B cell (primary cell): ENCODE measurements at regions not wholly inside any gene's neighbourhood (a gene's known extent, or its start where the extent isn't known, plus 50 kb on each side); places are given as distances from the start of the nearest gene placed in this dataset.

Source experiments
- ATAC-seq: fragments of 200-7000 bp; cut with Tn5 transposase; one replicate; pipeline ENCODE4 v1.10.0; 2021; ENCODE audit warnings: low read depth, mild to moderate bottlenecking, moderate number of reproducible peaks, moderate library complexity
- CTCF ChIA-PET: fragments of 350-600 bp; sonication (Branson Sonifier 250); formaldehyde crosslinking; loops from one replicate; lab custom pipeline; 2021; ENCODE audit warnings: antibody characterized with exemption, inconsistent platforms; lab: Charles Lee
- POLR2A ChIA-PET: fragments of 350-600 bp; sonication (Branson Sonifier 250); formaldehyde crosslinking; loops from one replicate; lab custom pipeline; 2021; ENCODE audit warnings: antibody characterized with exemption; lab: Charles Lee
- DNase-seq: peaks from one replicate; pipeline ENCODE4 v3.0.0; 2013
- H2AFZ ChIP-seq: 2 replicates; pipeline ENCODE4 v1.6.1; 2012; ENCODE audit warnings: mild to moderate bottlenecking, low read depth, low read length; ENCODE audit not compliant: insufficient read depth, poor library complexity, severe bottlenecking
- H3K27ac ChIP-seq, 2 donors: 1 replicate in 1 of 2; 2 replicates in 1 of 2; pipeline ENCODE4 v1.5.1; 2012 to 2013; ENCODE audit warnings: low read length in 2 of 2, mild to moderate bottlenecking in 2 of 2, moderate library complexity in 1 of 2
- H3K27me3 ChIP-seq, 4 experiments: fragments of 200-600 bp in 1 of 4; sonication (generic) in 1 of 4; replicated peaks in 1 of 4; 1 replicate in 2 of 4; 2 replicates in 2 of 4; pipeline versions ENCODE4 v1.6.1 to v1.7.0; 2013 to 2016; ENCODE audit warnings: low read length in 3 of 4, mild to moderate bottlenecking in 2 of 4, mixed read lengths in 1 of 4, moderate library complexity in 1 of 4; ENCODE audit not compliant: insufficient read depth in 4 of 4, control insufficient read depth in 3 of 4; ENCODE audit errors: control extremely low read depth in 1 of 4
- H3K36me3 ChIP-seq, 2 experiments: replicated peaks in 1 of 2; 1 replicate in 1 of 2; 2 replicates in 1 of 2; pipeline versions ENCODE4 v1.6.1 to v1.7.1; 2013; ENCODE audit warnings: low read length in 1 of 2; ENCODE audit not compliant: insufficient read depth in 2 of 2, control insufficient read depth in 1 of 2; ENCODE audit errors: control extremely low read depth in 1 of 2, extremely low read depth in 1 of 2
- H3K4me1 ChIP-seq, 2 donors: fragments of 200-600 bp in 1 of 2; sonication (generic) in 1 of 2; 1 replicate in 1 of 2; 2 replicates in 1 of 2; pipeline versions ENCODE4 v1.5.1 to v1.6.1; 2013 to 2017; ENCODE audit warnings: low read length in 2 of 2; ENCODE audit not compliant: control insufficient read depth in 2 of 2, insufficient read depth in 2 of 2
- H3K4me2 ChIP-seq: replicated peaks from 2 replicates; pipeline ENCODE3; 2012; ENCODE audit warnings: mild to moderate bottlenecking, low read depth, low read length; ENCODE audit not compliant: poor library complexity, severe bottlenecking
- H3K4me3 ChIP-seq, 5 experiments: fragments of 200-600 bp in 1 of 5; sonication (generic) in 1 of 5; 1 replicate in 3 of 5; 2 replicates in 2 of 5; pipeline versions ENCODE4 v1.5.1 to v1.7.0; 2011 to 2016; ENCODE audit warnings: low read length in 4 of 5, mild to moderate bottlenecking in 4 of 5, low read depth in 2 of 5, control low read depth in 1 of 5, moderate library complexity in 1 of 5; ENCODE audit not compliant: insufficient read depth in 1 of 5; ENCODE audit errors: control extremely low read depth in 1 of 5, extremely low read depth in 1 of 5
- H3K79me2 ChIP-seq: fragments of 200-600 bp; sonication (generic); one replicate; pipeline ENCODE4 v1.6.0; 2016; ENCODE audit warnings: low read length; ENCODE audit not compliant: control insufficient read depth, insufficient read depth
- H3K9ac ChIP-seq: fragments of 200-600 bp; sonication (generic); 2 replicates; pipeline ENCODE4 v1.6.1; 2017; ENCODE audit warnings: mild to moderate bottlenecking, low read length, moderate library complexity
- H3K9me3 ChIP-seq, 3 donors: one replicate each; pipeline versions ENCODE4 v1.6.1 to v1.7.1; 2013; ENCODE audit warnings: low read length in 2 of 3; ENCODE audit not compliant: control insufficient read depth in 2 of 3, insufficient read depth in 1 of 3; ENCODE audit errors: control extremely low read depth in 1 of 3
- H4K20me1 ChIP-seq: 2 replicates; pipeline ENCODE4 v1.6.0; 2012; ENCODE audit warnings: mild to moderate bottlenecking, low read length; ENCODE audit not compliant: insufficient read depth, control insufficient read depth, poor library complexity, severe bottlenecking
- H3K27ac Mint-ChIP-seq: one replicate; pipeline ENCODE4 v1.8.0; 2021; ENCODE audit warnings: mixed read lengths
- H3K27me3 Mint-ChIP-seq: one replicate; pipeline ENCODE4 v1.8.0; 2021; ENCODE audit warnings: mixed read lengths
- H3K4me1 Mint-ChIP-seq: one replicate; pipeline ENCODE4 v1.8.0; 2021; ENCODE audit warnings: mixed read lengths
- H3K4me3 Mint-ChIP-seq: one replicate; pipeline ENCODE4 v1.8.0; 2021; ENCODE audit warnings: mixed read lengths
- H3K9me3 Mint-ChIP-seq: one replicate; pipeline ENCODE4 v1.8.0; 2022; ENCODE audit warnings: mixed read lengths; ENCODE audit not compliant: insufficient read depth
- CTCF ChIP-seq: fragments of 200-600 bp; IDR thresholded peaks from one replicate; pipeline ENCODE4 v1.8.0; 2022; ENCODE audit warnings: antibody characterized with exemption, mild to moderate bottlenecking
- EZH2 ChIP-seq: IDR thresholded peaks from 2 replicates; pipeline ENCODE4 v1.6.1; 2012; ENCODE audit warnings: borderline replicate concordance, low read depth, mild to moderate bottlenecking, moderate library complexity, low read length; ENCODE audit not compliant: insufficient read depth, poor library complexity, severe bottlenecking
- WGBS: methylation state at CpG from one replicate; pipeline ENCODE4 v1.1.5; 2013; ENCODE audit warnings: missing lambda C conversion rate; ENCODE audit not compliant: insufficient coverage; 5-methylcytosine and 5-hydroxymethylcytosine counted together
- intact Hi-C: fragments of 100-400 bp; cut with micrococcal nuclease; formaldehyde crosslinking; loops from one replicate; pipeline ENCODE4 v1.10.0; 2022

- H3K4me3 Mint-ChIP-seq, result no peak overlapping the region
- ATAC-seq (no peak), DNase-seq (no peak)
- no peak overlapping the region for H3K4me3 ChIP-seq
- 100% methylated on average over 1 of the region's 2 CpGs for WGBS
- no peaks in the 10 kb centered on the region for H3K79me2 ChIP-seq
- no peaks in the 10 kb centered on the region for H3K4me1 ChIP-seq
- TF ChIP-seq EZH2 (no peak), CTCF (no peak)
- no peak overlapping the region for H3K4me2 ChIP-seq
- H3K27ac ChIP-seq, result no peak overlapping the region
- peaks cover 0 to under 1% (median 0%) of the 10 kb centered on the region in 4 experiments for H3K27me3 ChIP-seq
- no peak overlapping the region for H3K27ac Mint-ChIP-seq
- H3K4me1 Mint-ChIP-seq, result no peaks in the 10 kb centered on the region
- H3K27me3 Mint-ChIP-seq, result peaks cover 2% of the 10 kb centered on the region
- peaks cover 0 to 4% (median 0%) of the 10 kb centered on the region in 3 donors for H3K9me3 ChIP-seq
- intact Hi-C loops, result no loop called here
- no peak overlapping the region for H3K9ac ChIP-seq
- POLR2A ChIA-PET, result no interaction called here
- H3K36me3 ChIP-seq, result no peaks in the 10 kb centered on the region
- H3K9me3 Mint-ChIP-seq, result no peaks in the 10 kb centered on the region
- H4K20me1 ChIP-seq, result no peaks in the 10 kb centered on the region
- CTCF ChIA-PET, result no interaction called here
- H2AFZ ChIP-seq, result no peak overlapping the region
Measured at GRCh38 chr3:160174621-160175020, 50.6 kb upstream of the C3orf80 start.
